ENCODE measurements at regions not wholly inside any gene's neighbourhood (a gene's known extent, or its start where the extent isn't known, plus 50 kb on each side); places are given as distances from the start of the nearest gene placed in this dataset.

DNA sequence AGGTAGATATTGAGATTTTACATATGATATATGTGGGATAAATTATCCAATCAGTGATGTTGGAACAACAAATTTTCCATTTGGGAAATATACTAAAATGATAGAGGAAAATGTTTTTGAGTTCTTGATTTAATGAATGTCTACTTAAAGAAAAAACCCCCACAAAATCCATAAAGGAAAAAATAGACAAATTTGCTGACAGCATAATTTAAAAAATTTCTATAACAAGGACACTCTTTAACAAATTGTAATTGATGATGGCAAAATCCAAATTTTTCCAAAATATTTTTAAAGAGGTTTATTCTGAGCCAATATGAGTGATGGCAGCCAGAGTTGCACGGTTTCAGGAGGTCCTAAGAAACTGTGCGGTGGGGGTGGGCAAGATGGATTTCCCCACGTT lies 51.9 kb upstream of the RHOU start:
- DNase-seq (ENCODE audit: insufficient read length, low spot score) (no peak), FAIRE-seq (no peak)
- no peak for TF ChIP-seq SPI1 (IDR thresholded peaks at IDR 0.05; ENCODE audit: low read depth, low read length)
- no peak for TF ChIP-seq PAX5 (IDR thresholded peaks at IDR 0.05; ENCODE audit: insufficient read depth, low read length, severe bottlenecking)

DNA sequence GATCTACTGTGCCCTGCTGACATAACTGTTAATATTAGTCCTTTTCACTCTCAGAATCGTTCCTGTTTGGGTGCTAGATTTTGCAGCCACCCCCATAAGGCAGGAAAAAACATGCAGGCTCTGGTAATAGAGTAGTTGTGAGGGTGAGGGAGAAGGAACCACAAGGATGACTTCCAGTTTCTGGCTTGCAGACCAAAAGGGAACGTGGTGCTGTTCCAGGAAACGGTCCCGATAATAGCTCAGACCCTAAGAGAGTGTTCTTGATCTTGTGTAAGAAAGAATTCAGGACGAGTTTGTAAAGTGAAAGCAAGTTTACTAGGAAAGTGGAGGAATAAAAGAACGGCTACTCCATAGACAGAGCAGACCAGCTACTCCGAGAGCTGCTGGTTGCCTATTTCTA lies 50.7 kb upstream of the RHOU start:
- TF ChIP-seq POU2F2 (IDR thresholded peaks at IDR 0.05; ENCODE audit: low read depth, low read length) (no peak), POLR2A (IDR thresholded peaks at IDR 0.05; ENCODE audit: low read depth, low read length) (no peak), SPI1 (IDR thresholded peaks at IDR 0.05; ENCODE audit: low read depth, low read length) (no peak), PAX5 (IDR thresholded peaks at IDR 0.05; ENCODE audit: insufficient read depth, low read length, severe bottlenecking) (no peak), TAF1 (IDR thresholded peaks at IDR 0.05; ENCODE audit: low read depth, low read length) (no peak), POLR2AphosphoS5 (IDR thresholded peaks at IDR 0.05; ENCODE audit: low read depth, low read length) (no peak)
- FAIRE-seq (no peak), DNase-seq (ENCODE audit: insufficient read length, low spot score) (no peak)

DNA sequence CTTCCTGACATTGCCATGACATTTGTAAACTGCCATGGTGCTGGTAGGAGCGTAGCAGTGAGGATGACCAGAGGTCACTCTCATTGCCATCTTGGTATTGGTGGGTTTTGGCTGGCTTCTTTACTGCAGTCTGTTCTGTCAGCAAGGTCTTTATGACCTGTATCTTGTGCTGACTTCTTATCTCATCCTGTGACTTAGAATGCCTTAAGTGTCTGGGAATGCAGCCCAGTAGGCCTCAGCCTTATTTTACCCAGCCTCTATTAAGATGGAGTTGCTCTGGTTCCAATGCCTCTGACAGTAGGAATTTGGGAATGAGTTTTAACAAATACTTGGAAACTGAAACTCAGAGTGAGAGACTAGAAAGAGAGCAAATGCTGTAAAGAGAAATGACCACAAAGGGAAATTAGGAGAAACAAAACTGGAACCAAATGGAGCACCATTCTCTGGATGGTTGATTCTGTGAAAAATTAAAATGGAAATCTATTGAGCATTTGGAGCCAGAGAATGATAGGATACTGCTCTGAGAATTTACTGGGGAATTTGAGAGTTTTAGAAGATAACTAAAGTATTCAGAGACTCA lies 50.1 kb upstream of the RHOU start:
- FAIRE-seq = no peak
- no peak for DNase-seq (ENCODE audit: insufficient read length, low spot score)
- TF ChIP-seq TAF1 (IDR thresholded peaks at IDR 0.05; ENCODE audit: low read depth, low read length) (no peak), SPI1 (IDR thresholded peaks at IDR 0.05; ENCODE audit: low read depth, low read length) (no peak), POU2F2 (IDR thresholded peaks at IDR 0.05; ENCODE audit: low read depth, low read length) (no peak), POLR2AphosphoS5 (IDR thresholded peaks at IDR 0.05; ENCODE audit: low read depth, low read length) (no peak), POLR2A (IDR thresholded peaks at IDR 0.05; ENCODE audit: low read depth, low read length) (no peak), PAX5 (IDR thresholded peaks at IDR 0.05; ENCODE audit: insufficient read depth, low read length, severe bottlenecking) (no peak)

All from GM12891 (cell line).